Endothelial cell of umbilical vein (primary cell): ENCODE measurements at regions not wholly inside any gene's neighbourhood (a gene's known extent, or its start where the extent isn't known, plus 50 kb on each side); places are given as distances from the start of the nearest gene placed in this dataset.

Experiments used
- BruUV-seq: library from RNA; stranded (reverse); fragments of 400-500 nt; replicated peaks from 2 replicates; lab custom pipeline; 2021; lab: Mats Ljungman, UMichigan
- CTCF ChIA-PET: fragments of 300-600, 350-600 bp; sonication (Branson Sonifier 250); formaldehyde crosslinking; loops from one replicate; lab custom pipeline; 2021; ENCODE audit warnings: antibody characterized with exemption, inconsistent platforms; lab: Charles Lee
- POLR2A ChIA-PET: fragments of 300-600, 350-600 bp; sonication (Branson Sonifier 250); formaldehyde crosslinking; loops from one replicate; lab custom pipeline; 2021; ENCODE audit warnings: antibody characterized with exemption, inconsistent platforms; lab: Charles Lee
- DNase-seq: peaks from one replicate; pipeline ENCODE4 v3.0.0-alpha.2; 2011; ENCODE audit warnings: low read depth, low spot score
- FAIRE-seq: peaks from 2 replicates; lab custom pipeline; 2011; peaks lifted over from hg19 to GRCh38; lab: Jason Lieb, UNC
- H2AFZ ChIP-seq: 2 replicates; pipeline ENCODE4 v1.6.0; 2012; ENCODE audit warnings: low read depth, low read length, control low read depth, inconsistent platforms
- H3K27ac ChIP-seq: 2 replicates; pipeline ENCODE4 v1.5.1; 2011; ENCODE audit warnings: low read depth, mild to moderate bottlenecking, control low read depth, low read length, moderate library complexity; ENCODE audit not compliant: insufficient read depth
- H3K27me3 ChIP-seq, 2 experiments: 2 replicates each; pipeline versions ENCODE4 v1.6.0 to v1.6.1; 2011; ENCODE audit warnings: low read length in 2 of 2, mixed read lengths in 1 of 2; ENCODE audit not compliant: control insufficient read depth in 2 of 2, insufficient read depth in 2 of 2
- H3K36me3 ChIP-seq, 2 experiments: 2 replicates in 1 of 2; 3 replicates in 1 of 2; pipeline ENCODE4 v1.5.1; 2011; ENCODE audit warnings: low read length in 2 of 2, mild to moderate bottlenecking in 1 of 2, moderate library complexity in 1 of 2; ENCODE audit not compliant: control insufficient read depth in 2 of 2, insufficient read depth in 2 of 2; ENCODE audit errors: extremely low read depth in 1 of 2
- H3K4me1 ChIP-seq: 3 replicates; pipeline ENCODE4 v1.5.1; 2011; ENCODE audit warnings: mild to moderate bottlenecking, low read length; ENCODE audit not compliant: control insufficient read depth, insufficient read depth; ENCODE audit errors: extremely low read depth
- H3K4me2 ChIP-seq: 2 replicates; pipeline ENCODE4 v1.6.1; 2011; ENCODE audit warnings: low read length, control low read depth, mixed read lengths; ENCODE audit not compliant: insufficient read depth
- H3K4me3 ChIP-seq, 3 experiments: fragments of 200-600 bp in 1 of 3; sonication (generic), shearing (Covaris generic) in 1 of 3; replicated peaks in 1 of 3; 2 replicates each; pipeline ENCODE4 v1.5.1; 2011 to 2016; ENCODE audit warnings: control low read depth in 3 of 3, low read length in 3 of 3, mild to moderate bottlenecking in 2 of 3, inconsistent platforms in 1 of 3, low read depth in 1 of 3, moderate library complexity in 1 of 3; ENCODE audit not compliant: insufficient read depth in 1 of 3
- H3K79me2 ChIP-seq: 2 replicates; pipeline ENCODE4 v1.6.0; 2012; ENCODE audit warnings: low read length, inconsistent platforms; ENCODE audit not compliant: control insufficient read depth, insufficient read depth
- H3K9ac ChIP-seq: replicated peaks from 2 replicates; pipeline ENCODE3; 2011; ENCODE audit warnings: low read length, control low read depth; ENCODE audit not compliant: insufficient read depth; ENCODE audit errors: extremely low read depth
- H3K9me1 ChIP-seq: replicated peaks from 3 replicates; pipeline ENCODE4 v1.6.0; 2011; ENCODE audit warnings: mild to moderate bottlenecking, low read length; ENCODE audit not compliant: control insufficient read depth, insufficient read depth; ENCODE audit errors: extremely low read depth
- H3K9me3 ChIP-seq: replicated peaks from 2 replicates; pipeline ENCODE4 v1.5.1; 2012; ENCODE audit warnings: low read length, inconsistent platforms; ENCODE audit not compliant: control insufficient read depth, insufficient read depth
- H4K20me1 ChIP-seq: replicated peaks from 2 replicates; pipeline ENCODE3; 2011; ENCODE audit warnings: mild to moderate bottlenecking, low read length; ENCODE audit not compliant: control insufficient read depth, insufficient read depth; ENCODE audit errors: extremely low read depth
- CTCF ChIP-seq, 2 donors: IDR thresholded peaks; 1 replicate in 1 of 2; 2 replicates in 1 of 2; pipeline ENCODE4 v1.5.1; 2011; ENCODE audit warnings: low read length in 2 of 2, mild to moderate bottlenecking in 2 of 2, moderate library complexity in 2 of 2, control low read depth in 1 of 2, inconsistent platforms in 1 of 2, low read depth in 1 of 2; ENCODE audit not compliant: insufficient read depth in 1 of 2; ENCODE audit errors: extremely low read depth in 1 of 2
- EZH2 ChIP-seq: IDR thresholded peaks from 2 replicates; pipeline ENCODE4 v1.6.1; 2012; ENCODE audit warnings: borderline replicate concordance, low read depth, mild to moderate bottlenecking, moderate library complexity, low read length, inconsistent platforms; ENCODE audit not compliant: severe bottlenecking
- FOS ChIP-seq: IDR thresholded peaks from 2 replicates; pipeline ENCODE4 v1.6.1; 2011; ENCODE audit warnings: mild to moderate bottlenecking, low read length, moderate library complexity, borderline replicate concordance; ENCODE audit not compliant: insufficient read depth
- GATA2 ChIP-seq: IDR thresholded peaks from 2 replicates; pipeline ENCODE4 v1.7.0; 2011; ENCODE audit warnings: low read depth, mild to moderate bottlenecking, moderate library complexity, mixed read lengths, low read length; ENCODE audit not compliant: insufficient read length, insufficient read depth
- JUN ChIP-seq: IDR thresholded peaks from 2 replicates; pipeline ENCODE4 v1.6.1; 2011; ENCODE audit warnings: borderline replicate concordance, low read depth; ENCODE audit not compliant: insufficient read length, insufficient read depth
- MAX ChIP-seq: IDR thresholded peaks from 2 replicates; pipeline ENCODE4 v1.6.1; 2011; ENCODE audit not compliant: insufficient read depth, insufficient read length
- MYC ChIP-seq: IDR thresholded peaks from one replicate; pipeline ENCODE4 v1.6.1; 2011; ENCODE audit warnings: mild to moderate bottlenecking, low read depth, low read length
- POLR2A ChIP-seq: IDR thresholded peaks from 2 replicates; pipeline ENCODE4 v1.6.1; 2012; ENCODE audit warnings: low read depth, mild to moderate bottlenecking, control low read depth, low read length
- POLR2AphosphoS5 ChIP-seq: IDR thresholded peaks from 2 replicates; pipeline ENCODE4 v1.6.1; 2012; ENCODE audit warnings: low read depth, mild to moderate bottlenecking, control low read depth, low read length, moderate library complexity; ENCODE audit not compliant: insufficient read depth
- dilution Hi-C: fragments of 300-500 bp; cut with MboI; formaldehyde crosslinking; loops from one replicate; pipeline ENCODE4 v1.15.0; 2019; ENCODE audit warnings: low sequenced_read_pairs; ENCODE audit not compliant: extremely low pct_ligation_motif_present
- intact Hi-C: fragments of 100-400 bp; cut with micrococcal nuclease; formaldehyde crosslinking; loops from one replicate; pipeline ENCODE4 v1.10.0; 2022

- Histone ChIP-seq H4K20me1 (no peaks in the 10 kb centered on the region), H3K79me2 (no peaks in the 10 kb centered on the region), H3K27me3 (no peaks in the 10 kb centered on the region), H3K36me3 (no peaks in the 10 kb centered on the region), H3K4me3 (no peak overlapping the region), H3K4me2 (no peak overlapping the region), H3K4me1 (no peaks in the 10 kb centered on the region), H3K9ac (no peak overlapping the region), H3K27ac (no peak overlapping the region), H3K9me1 (no peaks in the 10 kb centered on the region), H2AFZ (no peak overlapping the region), H3K9me3 (no peaks in the 10 kb centered on the region)
- no peak for TF ChIP-seq EZH2
- TF ChIP-seq CTCF (IDR thresholded peaks at IDR 0.05; ENCODE audit: extremely low read depth in 1 of 2, insufficient read depth in 1 of 2, low read depth in 1 of 2, low read length in 2 of 2) = no peak
- no peak for TF ChIP-seq MYC
- no peak for TF ChIP-seq GATA2
- no peak for TF ChIP-seq JUN
- TF ChIP-seq MAX = no peak
- CTCF ChIA-PET = interaction anchor here (1.3 kb wide), 1 partner anchor 9 kb away, joined by 4 read pairs; no protein-coding TSS in a partner anchor
- dilution Hi-C loops (no loop called here), intact Hi-C loops (no loop called here)
- no TSS peak for BruUV-seq
- DNase-seq = no peak
- POLR2A ChIA-PET = no interaction called here
- FAIRE-seq = no peak
Measured at GRCh38 chr13:79711631-79712030, 230.7 kb downstream of the NDFIP2 start.

GRCh38 chr13:79710376-79710775 is 229.4 kb downstream of the NDFIP2 start:
- Histone ChIP-seq H3K27me3 (no peaks in the 10 kb centered on the region), H3K9me3 (no peaks in the 10 kb centered on the region), H3K4me1 (no peaks in the 10 kb centered on the region), H3K4me3 (no peak overlapping the region), H3K79me2 (no peaks in the 10 kb centered on the region), H2AFZ (no peak overlapping the region), H3K27ac (no peak overlapping the region), H3K9ac (no peak overlapping the region), H3K4me2 (no peak overlapping the region), H4K20me1 (no peaks in the 10 kb centered on the region), H3K9me1 (no peaks in the 10 kb centered on the region), H3K36me3 (no peaks in the 10 kb centered on the region)
- TF ChIP-seq MYC (no peak), POLR2AphosphoS5 (no peak), FOS (no peak), GATA2 (no peak), CTCF (IDR thresholded peaks at IDR 0.05; ENCODE audit: extremely low read depth in 1 of 2, insufficient read depth in 1 of 2, low read depth in 1 of 2, low read length in 2 of 2) (no peak), MAX (no peak), EZH2 (no peak), JUN (no peak), POLR2A (no peak)
- POLR2A ChIA-PET = no interaction called here
- intact Hi-C loops (no loop called here), dilution Hi-C loops (no loop called here)
- CTCF ChIA-PET = no interaction called here
- FAIRE-seq (no peak), DNase-seq (no peak)
- BruUV-seq = no TSS peak
